HG03196 (cell line): ENCODE measurements at regions not wholly inside any gene's neighbourhood (a gene's known extent, or its start where the extent isn't known, plus 50 kb on each side); places are given as distances from the start of the nearest gene placed in this dataset.

Experiments
- ATAC-seq: cut with Tn5 transposase; IDR thresholded peaks from one replicate; pipeline ENCODE4 v1.9.1; 2021; ENCODE audit not compliant: unreplicated experiment

GRCh38 chr3:174767853-174768382, 91.2 kb upstream of the NAALADL2 start:
- ATAC-seq, result no peak

- no peak for ATAC-seq
These were observed 90.0 kb upstream of the NAALADL2 start for GRCh38 chr3:174769171-174769570.

GRCh38 chr3:174775603-174776002, 83.5 kb upstream of the NAALADL2 start:
- no peak for ATAC-seq

GRCh38 chr3:174776123-174776522, 83.0 kb upstream of the NAALADL2 start:
- no peak for ATAC-seq

GRCh38 chr3:174776636-174777035, 82.5 kb upstream of the NAALADL2 start:
- ATAC-seq, result no peak

GRCh38 chr3:174777813-174778212, 81.3 kb upstream of the NAALADL2 start:
- no peak for ATAC-seq

- ATAC-seq, result no peak
These were observed 75.6 kb upstream of the NAALADL2 start for GRCh38 chr3:174783502-174783901.

GRCh38 chr3:174784206-174784934, 74.8 kb upstream of the NAALADL2 start:
- no peak for ATAC-seq

- ATAC-seq, result no peak
These were observed 72.3 kb upstream of the NAALADL2 start for GRCh38 chr3:174786825-174787224.

GRCh38 chr3:174791161-174791560, 68.0 kb upstream of the NAALADL2 start:
- no peak for ATAC-seq

- ATAC-seq, result no peak
These were observed 66.3 kb upstream of the NAALADL2 start for GRCh38 chr3:174792864-174793263.
